ENCODE measurements at regions not wholly inside any gene's neighbourhood (a gene's known extent, or its start where the extent isn't known, plus 50 kb on each side); places are given as distances from the start of the nearest gene placed in this dataset.
"Not testable (repeated sequence)": the region's sequence is repeated elsewhere in the genome, so short reads cannot be mapped to it uniquely, and the experiment has no call there.

DNA sequence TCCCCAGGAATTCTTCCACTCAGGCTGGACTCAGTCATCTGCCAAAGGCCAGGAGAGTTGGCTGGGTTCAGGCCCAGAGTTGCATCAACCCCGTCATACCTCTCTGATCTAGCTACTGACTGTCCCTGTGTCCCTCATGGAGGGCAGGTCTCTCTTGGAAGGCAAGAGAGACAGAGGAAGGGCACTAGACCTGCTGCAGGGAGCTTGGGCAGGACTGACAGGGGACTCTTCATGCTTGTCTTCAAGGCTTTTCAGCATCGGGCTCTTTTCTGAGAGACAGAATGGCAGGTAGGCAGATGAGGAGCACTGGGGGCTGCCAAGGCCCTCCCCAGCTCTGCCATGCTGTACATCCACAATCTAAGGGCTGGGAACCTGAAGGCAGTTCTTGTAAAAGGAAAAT lies 140.1 kb upstream of the MRPS22 start:
- no peak for DNase-seq (ENCODE audit: low spot score in 2 of 2)
- Mint-ChIP-seq H3K9me3 (no peaks in the 10 kb centered on the region), H3K36me3 (no peaks in the 10 kb centered on the region), H3K27ac (no peak overlapping the region)
- ATAC-seq: no peak

DNA sequence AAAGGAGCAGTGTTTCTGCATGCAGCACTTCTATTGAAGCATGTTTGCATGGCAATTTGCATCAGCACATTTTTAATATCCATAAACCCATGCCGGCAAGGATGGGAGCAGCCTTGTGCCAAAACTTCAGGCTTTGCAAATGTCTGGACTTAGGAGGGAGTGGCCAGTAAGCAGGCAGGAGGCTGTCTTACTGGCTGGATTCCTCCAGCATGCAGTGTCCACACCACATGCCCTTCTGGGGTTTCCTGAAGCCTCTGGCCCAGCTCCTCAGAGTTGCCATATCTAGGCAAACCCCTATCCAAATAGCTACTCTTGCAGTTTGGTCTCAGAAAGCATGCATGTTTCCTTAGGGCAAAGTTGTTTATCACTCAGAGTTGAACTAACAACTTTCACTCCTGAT lies 139.1 kb upstream of the MRPS22 start:
- H3K27ac Mint-ChIP-seq: no peak overlapping the region
- ATAC-seq: no peak
- no peaks in the 10 kb centered on the region for H3K9me3 Mint-ChIP-seq
- no peak for DNase-seq (ENCODE audit: low spot score in 2 of 2)
- no peaks in the 10 kb centered on the region for H3K36me3 Mint-ChIP-seq

DNA sequence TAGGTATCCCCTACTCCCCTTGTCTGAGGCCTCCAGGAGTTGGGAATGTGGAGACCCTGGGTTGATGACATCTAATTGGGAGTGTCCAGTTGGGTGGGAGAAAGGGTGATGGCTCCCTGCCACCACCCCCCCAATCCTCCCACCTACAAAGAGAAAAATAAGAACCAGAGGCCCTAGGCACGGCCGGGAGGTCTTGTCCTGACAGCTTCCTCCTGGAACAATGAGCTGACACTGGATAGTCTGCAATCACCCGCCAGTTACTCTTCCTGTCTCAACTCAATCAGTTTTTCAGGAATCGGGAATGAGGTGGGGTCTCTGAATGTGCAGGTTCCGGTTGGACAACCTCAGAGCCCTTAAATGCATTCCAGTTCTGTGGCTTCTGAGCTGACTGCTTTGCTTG lies 129.9 kb upstream of the MRPS22 start:
- ATAC-seq (no peak), DNase-seq (ENCODE audit: low spot score in 2 of 2) (no peak)
- no peaks in the 10 kb centered on the region for H3K9me3 Mint-ChIP-seq
- no peak overlapping the region for H3K27ac Mint-ChIP-seq
- no peaks in the 10 kb centered on the region for H3K36me3 Mint-ChIP-seq

GRCh38 chr3:139216958-139217357 lies 126.9 kb upstream of the MRPS22 start:
- ATAC-seq (no peak), DNase-seq (ENCODE audit: low spot score in 2 of 2) (no peak)
- Mint-ChIP-seq H3K9me3 (no peaks in the 10 kb centered on the region), H3K36me3 (no peaks in the 10 kb centered on the region), H3K27ac (no peak overlapping the region)

DNA sequence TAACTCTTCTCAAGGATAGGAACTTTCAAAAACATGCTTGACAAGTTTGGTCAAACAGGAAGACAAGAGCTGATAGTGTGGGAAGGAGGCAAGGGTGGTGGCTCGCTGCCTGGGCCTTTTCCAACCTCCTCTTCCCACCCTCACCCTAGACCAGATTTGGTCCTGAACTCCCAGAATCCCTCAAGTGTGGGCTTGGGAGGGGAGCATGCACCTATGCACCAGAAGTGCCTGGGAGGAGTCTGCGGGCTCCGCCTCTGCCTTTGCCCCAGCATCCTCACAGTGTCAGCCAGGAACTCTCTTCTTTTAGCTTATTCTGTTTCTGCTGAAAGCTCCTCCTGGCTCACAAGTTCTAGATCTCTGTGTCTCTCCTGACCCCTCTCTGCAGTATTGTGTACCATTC lies 126.2 kb upstream of the MRPS22 start:
- no peak for DNase-seq (ENCODE audit: low spot score in 2 of 2)
- Mint-ChIP-seq H3K27ac (no peak overlapping the region), H3K9me3 (no peaks in the 10 kb centered on the region), H3K36me3 (no peaks in the 10 kb centered on the region)
- no peak for ATAC-seq

DNA sequence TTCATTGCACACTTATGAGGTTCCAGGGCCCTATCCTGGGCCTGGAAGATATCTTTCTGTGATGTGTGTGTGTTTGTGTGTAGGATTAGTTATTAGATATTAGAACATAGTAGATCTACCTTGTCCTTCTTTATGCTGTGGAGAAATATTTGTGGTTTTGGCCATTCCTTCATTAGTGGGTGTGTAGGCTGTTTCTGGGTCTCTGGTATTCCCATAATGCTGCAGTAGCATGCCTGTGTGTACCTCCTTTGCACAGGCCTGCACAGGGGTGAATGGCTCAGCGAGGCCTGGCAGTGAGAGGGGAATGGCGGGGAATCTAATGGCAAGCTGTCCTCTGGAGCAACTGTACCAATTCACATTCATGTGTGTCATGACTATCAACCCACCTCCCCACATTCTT lies 125.8 kb upstream of the MRPS22 start:
- no peaks in the 10 kb centered on the region for H3K36me3 Mint-ChIP-seq
- DNase-seq (ENCODE audit: low spot score in 2 of 2): no peak
- ATAC-seq: no peak
- no peaks in the 10 kb centered on the region for H3K9me3 Mint-ChIP-seq
- H3K27ac Mint-ChIP-seq: no peak overlapping the region

GRCh38 chr3:139219463-139219862 lies 124.4 kb upstream of the MRPS22 start:
- Mint-ChIP-seq H3K27ac (no peak overlapping the region), H3K9me3 (no peaks in the 10 kb centered on the region), H3K36me3 (no peaks in the 10 kb centered on the region)
- no peak for DNase-seq (ENCODE audit: low spot score in 2 of 2)
- no peak for ATAC-seq

DNA sequence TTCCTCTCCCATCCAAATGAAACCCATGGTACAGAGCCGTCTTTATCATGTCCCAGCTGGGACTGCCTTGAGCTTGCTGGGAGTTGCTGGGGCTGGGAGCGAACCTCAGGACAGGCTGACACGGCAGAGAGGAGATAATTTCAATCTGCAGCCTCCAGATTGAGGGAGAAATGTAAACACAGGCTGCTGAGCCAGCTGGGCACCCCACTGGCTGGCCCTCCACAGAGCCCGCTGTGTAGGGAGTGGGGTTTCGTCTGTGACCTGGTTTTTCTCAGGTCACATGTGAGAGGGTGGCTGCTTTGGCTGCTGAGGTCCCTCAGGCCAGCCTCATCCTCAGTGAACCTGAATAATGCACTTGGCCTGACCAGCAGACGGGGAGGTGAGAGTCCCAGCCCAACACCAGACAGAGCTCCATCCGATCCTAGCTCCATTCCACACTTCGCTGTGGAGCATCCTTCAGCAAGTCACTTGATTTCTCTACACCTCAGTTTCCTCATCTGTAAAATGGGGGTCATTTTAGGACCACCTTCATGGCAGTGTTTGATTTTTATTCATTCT lies 121.6 kb upstream of the MRPS22 start:
- H3K36me3 Mint-ChIP-seq: no peaks in the 10 kb centered on the region
- no peaks in the 10 kb centered on the region for H3K9me3 Mint-ChIP-seq
- ATAC-seq: no peak
- H3K27ac Mint-ChIP-seq: no peak overlapping the region
- no peak for DNase-seq (ENCODE audit: low spot score in 2 of 2)

GRCh38 chr3:139225548-139225947 lies 118.3 kb upstream of the MRPS22 start:
- Mint-ChIP-seq H3K27ac (no peak overlapping the region), H3K9me3 (no peaks in the 10 kb centered on the region), H3K36me3 (no peaks in the 10 kb centered on the region)
- no peak for DNase-seq (ENCODE audit: low spot score in 2 of 2)
- no peak for ATAC-seq

DNA sequence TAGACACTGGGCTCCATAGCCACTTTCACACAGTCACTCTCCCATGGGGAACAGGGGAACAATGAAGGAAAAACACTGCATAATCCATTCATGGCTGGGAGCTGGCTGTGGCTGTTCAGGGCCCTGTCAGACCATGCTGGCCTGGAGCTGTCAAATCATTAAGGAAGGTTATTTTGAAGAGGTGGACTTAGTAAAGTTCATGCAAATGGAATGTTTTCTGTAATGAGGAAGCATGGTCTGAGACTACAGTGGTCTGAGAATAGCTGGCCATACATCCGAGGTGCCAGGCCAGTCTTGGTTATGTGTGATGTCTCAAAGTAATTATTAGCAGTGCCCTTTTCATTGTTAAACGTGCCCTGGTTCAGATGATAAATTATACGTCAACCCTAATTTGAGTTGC lies 117.1 kb upstream of the MRPS22 start:
- no peak overlapping the region for H3K27ac Mint-ChIP-seq
- DNase-seq (ENCODE audit: low spot score in 2 of 2) (no peak), ATAC-seq (no peak)
- no peaks in the 10 kb centered on the region for H3K9me3 Mint-ChIP-seq
- no peaks in the 10 kb centered on the region for H3K36me3 Mint-ChIP-seq

DNA sequence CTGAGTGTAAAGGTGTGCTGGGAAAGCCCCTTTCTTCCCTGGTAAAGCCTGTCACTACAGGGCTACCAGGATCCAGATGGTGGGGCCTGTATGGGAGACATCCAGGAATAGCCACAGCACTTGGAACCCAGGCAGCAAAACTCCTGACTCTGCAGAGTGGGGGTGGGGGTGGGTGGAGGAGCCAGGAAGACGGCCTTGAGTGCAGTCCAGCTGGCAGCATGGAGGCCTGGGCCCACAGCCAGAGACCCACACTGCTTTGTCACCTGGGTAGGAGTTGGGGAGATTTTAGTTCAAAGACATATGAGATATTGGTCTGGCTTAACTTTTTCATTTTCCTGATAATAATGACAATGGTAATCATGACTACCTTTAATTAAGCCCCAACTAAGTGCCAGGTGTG lies 116.7 kb upstream of the MRPS22 start:
- ATAC-seq (no peak), DNase-seq (ENCODE audit: low spot score in 2 of 2) (no peak)
- Mint-ChIP-seq H3K9me3 (no peaks in the 10 kb centered on the region), H3K36me3 (no peaks in the 10 kb centered on the region), H3K27ac (no peak overlapping the region)

DNA sequence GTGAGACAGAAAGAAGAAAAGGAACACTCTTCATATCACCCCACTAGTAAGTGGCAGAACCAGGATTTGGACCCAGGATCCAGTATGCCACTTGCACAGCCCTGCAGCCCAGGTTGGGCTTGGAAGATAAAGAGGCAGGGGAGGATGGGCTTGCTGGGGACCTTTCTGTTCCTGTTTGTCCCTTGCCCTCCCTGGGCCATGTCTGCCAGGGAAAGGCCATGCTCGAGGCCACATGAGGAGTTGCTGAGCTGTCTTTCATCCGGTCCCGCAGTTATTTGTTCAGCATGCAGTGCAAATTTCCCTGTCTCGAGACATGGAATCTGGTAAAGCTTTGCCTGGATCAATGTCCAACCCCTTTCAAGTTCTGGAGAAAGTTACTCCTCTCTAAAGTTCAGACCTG lies 116.0 kb upstream of the MRPS22 start:
- ATAC-seq (no peak), DNase-seq (ENCODE audit: low spot score in 2 of 2) (no peak)
- Mint-ChIP-seq H3K9me3 (no peaks in the 10 kb centered on the region), H3K36me3 (no peaks in the 10 kb centered on the region), H3K27ac (no peak overlapping the region)

DNA sequence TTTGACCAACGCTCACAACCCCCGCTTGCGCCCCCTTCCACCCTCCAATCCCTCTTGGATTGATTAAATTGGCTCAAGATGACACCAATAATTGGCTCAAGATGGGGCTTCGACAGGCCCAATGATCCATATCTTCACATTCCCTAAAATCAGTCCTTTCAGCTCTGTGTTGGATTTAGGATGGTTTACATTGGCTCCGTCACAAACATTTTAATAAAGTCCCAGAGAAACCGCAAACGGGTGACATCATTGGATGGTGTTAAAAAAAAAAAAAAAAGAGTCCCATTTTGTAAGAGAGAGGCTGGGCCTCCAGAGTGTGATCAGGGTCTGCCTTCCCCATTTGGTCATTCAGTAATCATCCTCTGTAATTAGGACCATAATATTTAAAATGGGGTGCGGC lies 113.4 kb upstream of the MRPS22 start:
- ATAC-seq (no peak), DNase-seq (ENCODE audit: low spot score in 2 of 2) (no peak)
- H3K36me3 Mint-ChIP-seq: no peaks in the 10 kb centered on the region
- H3K9me3 Mint-ChIP-seq: no peaks in the 10 kb centered on the region
- no peak overlapping the region for H3K27ac Mint-ChIP-seq

GRCh38 chr3:139231555-139232281 lies 112.1 kb upstream of the MRPS22 start:
- no peak for ATAC-seq
- no peaks in the 10 kb centered on the region for H3K36me3 Mint-ChIP-seq
- H3K27ac Mint-ChIP-seq: no peak overlapping the region
- no peaks in the 10 kb centered on the region for H3K9me3 Mint-ChIP-seq
- DNase-seq (ENCODE audit: low spot score in 2 of 2): no peak

- ATAC-seq; H3K27ac Mint-ChIP-seq; DNase-seq (ENCODE audit: low spot score in 2 of 2); H3K9me3 Mint-ChIP-seq; H3K36me3 Mint-ChIP-seq: not testable (repeated sequence)
Measured at GRCh38 chr3:139232341-139232740, 111.5 kb upstream of the MRPS22 start.

GRCh38 chr3:139234491-139234890 lies 109.3 kb upstream of the MRPS22 start:
- H3K27ac Mint-ChIP-seq: no peak overlapping the region
- no peaks in the 10 kb centered on the region for H3K36me3 Mint-ChIP-seq
- ATAC-seq: no peak
- no peak for DNase-seq (ENCODE audit: low spot score in 2 of 2)
- no peaks in the 10 kb centered on the region for H3K9me3 Mint-ChIP-seq

GRCh38 chr3:139235192-139235591 lies 108.6 kb upstream of the MRPS22 start:
- Mint-ChIP-seq H3K36me3 (no peaks in the 10 kb centered on the region), H3K9me3 (no peaks in the 10 kb centered on the region), H3K27ac (no peak overlapping the region)
- ATAC-seq: no peak
- DNase-seq (ENCODE audit: low spot score in 2 of 2): no peak

DNA sequence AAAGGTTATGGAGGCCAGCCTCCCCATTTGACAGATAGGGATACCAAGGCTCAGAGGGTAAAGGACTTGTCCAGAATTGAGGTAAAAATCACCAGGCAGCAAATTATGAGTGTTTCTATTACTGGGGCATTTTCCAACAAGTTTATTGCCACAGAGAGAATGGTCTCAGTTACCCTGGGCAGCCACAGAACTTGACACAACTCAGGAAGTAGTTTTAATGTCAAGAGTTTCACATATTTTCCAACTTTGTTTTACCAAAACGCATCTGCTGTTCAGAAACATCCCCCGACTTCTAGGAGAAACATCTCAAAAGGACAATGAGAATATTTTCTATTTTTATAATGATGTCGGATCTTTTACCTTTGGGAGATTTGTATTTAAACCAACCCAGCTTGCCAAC lies 107.5 kb upstream of the MRPS22 start:
- H3K9me3 Mint-ChIP-seq: no peaks in the 10 kb centered on the region
- no peak for DNase-seq (ENCODE audit: low spot score in 2 of 2)
- no peaks in the 10 kb centered on the region for H3K36me3 Mint-ChIP-seq
- no peak for ATAC-seq
- no peak overlapping the region for H3K27ac Mint-ChIP-seq
